ENCODE measurements at regions not wholly inside any gene's neighbourhood (a gene's known extent, or its start where the extent isn't known, plus 50 kb on each side); places are given as distances from the start of the nearest gene placed in this dataset.

DNA sequence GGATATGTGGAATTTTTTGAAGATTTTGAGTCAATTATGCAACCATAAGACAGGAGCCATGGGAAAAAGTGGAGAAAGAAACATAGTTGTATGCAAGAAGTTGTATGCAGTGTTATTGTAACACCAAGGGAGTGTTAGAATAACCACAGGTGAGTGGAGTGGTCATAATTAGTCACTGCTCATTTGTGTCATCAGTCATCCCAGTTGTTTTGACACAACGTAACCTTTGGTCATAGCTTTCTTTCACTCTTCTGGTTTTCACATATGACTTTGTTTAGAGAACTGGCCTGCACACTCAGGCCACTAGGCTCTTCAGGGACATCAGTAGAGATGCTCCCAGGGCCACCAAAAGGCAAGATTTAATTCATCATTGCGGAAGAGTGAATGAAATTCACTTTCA is 158.7 kb upstream of the HMHB1 start:
- DNase-seq (ENCODE audit: insufficient read length, low spot score) (no peak), FAIRE-seq (peak; percentile 33)
- TF ChIP-seq POLR2A (IDR thresholded peaks at IDR 0.05; ENCODE audit: low read depth, low read length) = no peak

DNA sequence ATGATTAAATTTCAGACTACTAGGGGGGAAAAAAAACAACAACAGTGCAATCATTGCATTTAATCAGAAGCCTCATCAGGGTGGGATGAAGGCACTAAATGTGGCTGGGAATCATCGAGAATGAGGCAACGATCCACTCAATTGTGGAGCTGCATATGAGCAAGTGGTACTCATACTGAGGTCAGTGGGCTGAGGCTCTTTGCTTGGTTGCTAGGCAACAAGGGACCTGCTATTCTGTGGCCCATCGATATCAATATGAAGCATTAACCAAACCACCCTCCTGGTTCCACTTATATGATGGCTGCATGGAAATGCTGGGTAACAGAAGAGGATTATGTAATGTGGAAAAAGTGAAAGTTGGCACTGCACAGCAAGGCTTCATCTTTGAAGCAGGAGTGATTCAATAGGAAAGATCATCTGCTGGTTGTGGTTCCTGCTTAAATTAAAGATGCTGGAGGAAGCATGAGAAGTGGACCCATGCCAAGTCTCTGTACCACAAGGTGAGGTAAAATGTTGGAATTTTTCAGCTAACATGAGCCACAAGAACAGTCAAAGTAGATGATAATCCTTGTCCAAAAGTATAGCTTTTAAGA is 159.8 kb upstream of the HMHB1 start:
- TF ChIP-seq POLR2A (IDR thresholded peaks at IDR 0.05; ENCODE audit: low read depth, low read length) = no peak
- FAIRE-seq = no peak
- DNase-seq (ENCODE audit: insufficient read length, low spot score) = no peak

DNA sequence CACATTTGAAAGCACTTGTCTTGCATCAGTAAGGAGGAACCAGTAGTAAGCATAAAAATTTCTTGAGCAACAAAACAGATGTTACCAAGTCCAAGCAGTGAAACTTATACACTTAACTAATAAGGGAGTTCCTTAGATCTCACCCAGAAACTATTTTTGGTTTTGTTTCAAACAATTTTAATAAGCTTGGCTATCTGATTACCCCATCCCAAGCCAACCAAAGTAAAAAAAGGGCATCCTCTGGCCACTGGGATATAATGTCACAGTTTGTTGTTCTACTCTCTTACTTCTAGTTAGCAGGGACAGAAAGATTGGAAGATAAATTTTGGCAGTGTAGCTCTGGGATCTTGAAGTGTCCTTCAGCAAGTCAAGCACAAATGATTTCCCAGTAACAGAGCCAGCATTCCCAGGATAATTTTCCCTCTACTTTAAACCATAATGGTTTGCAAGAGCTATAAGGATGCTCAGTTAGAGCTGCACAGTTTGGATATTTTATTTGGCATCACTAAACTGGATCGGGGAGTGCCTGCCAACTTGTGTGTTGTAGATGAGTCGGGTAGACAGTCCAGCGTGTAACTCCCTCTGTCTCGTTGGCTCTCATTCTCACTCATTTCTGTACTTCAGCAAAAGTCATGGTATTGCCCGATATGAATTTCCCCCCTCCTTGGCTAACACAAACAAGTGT is 161.9 kb upstream of the HMHB1 start:
- no peak for DNase-seq (ENCODE audit: insufficient read length, low spot score)
- FAIRE-seq = no peak
- no peak for TF ChIP-seq POLR2A (IDR thresholded peaks at IDR 0.05; ENCODE audit: low read depth, low read length)

DNA sequence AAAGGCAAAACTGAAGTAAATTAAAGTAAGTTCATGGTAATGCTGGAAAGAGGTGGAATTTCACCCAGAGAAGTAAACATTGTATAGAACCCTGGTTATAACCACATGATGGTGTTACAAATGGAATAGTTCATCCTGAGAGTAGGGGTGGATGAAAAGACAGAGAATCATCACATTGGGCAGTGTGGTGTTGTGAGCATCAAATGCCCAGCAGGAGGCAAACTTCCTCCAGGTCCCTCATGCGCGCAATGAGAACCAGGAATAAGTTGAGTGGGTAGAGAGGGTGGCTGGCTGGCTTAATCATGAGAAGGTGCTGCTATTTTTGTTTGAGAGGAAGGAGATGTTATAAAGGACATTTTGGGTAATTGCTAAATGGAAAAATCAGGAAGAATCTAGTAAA is 163.3 kb upstream of the HMHB1 start:
- FAIRE-seq = no peak
- TF ChIP-seq POLR2A (IDR thresholded peaks at IDR 0.05; ENCODE audit: low read depth, low read length) = no peak
- DNase-seq (ENCODE audit: insufficient read length, low spot score) = no peak

DNA sequence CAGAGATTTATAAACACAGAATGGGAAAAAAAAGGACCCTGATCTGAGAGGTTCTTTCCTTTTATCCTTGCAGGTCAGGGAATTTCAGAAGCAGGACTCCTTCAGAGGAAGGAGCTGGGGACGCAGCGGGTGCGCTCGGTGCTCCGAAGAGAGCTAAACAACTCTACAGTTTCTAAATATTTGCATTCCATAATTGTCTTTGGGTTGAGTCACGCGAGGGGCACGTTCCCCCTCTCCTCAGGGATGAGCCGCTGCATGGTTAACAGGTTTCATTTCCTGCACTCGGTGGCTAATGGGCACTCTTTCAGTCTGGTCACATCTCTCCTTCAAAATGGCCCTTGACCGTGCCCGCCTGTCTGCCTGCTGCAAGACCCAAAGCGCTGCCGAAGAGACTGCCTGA is 165.0 kb upstream of the HMHB1 start:
- FAIRE-seq = no peak
- TF ChIP-seq POLR2A (IDR thresholded peaks at IDR 0.05; ENCODE audit: low read depth, low read length) = no peak
- no peak for DNase-seq (ENCODE audit: insufficient read length, low spot score)

DNA sequence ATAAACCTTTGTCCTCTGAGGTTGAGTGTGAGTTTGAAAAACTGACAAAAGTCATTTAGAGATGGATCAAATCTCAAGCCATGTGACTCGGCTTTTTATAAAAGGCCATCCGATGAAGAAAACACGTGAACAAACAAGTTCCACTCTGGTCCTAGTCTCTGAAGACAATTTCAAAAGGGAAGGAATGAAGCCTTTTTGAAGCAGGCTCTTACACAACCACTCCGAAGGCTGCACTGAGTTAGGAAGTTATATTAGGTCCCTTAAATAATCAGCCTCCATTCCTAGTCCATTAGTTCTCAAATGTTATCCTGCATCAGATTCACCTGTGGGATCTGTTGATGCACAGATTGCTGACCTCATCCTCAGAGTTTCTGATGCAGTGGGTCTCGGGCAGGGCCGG is 166.6 kb upstream of the HMHB1 start:
- FAIRE-seq (no peak), DNase-seq (ENCODE audit: insufficient read length, low spot score) (no peak)
- no peak for TF ChIP-seq POLR2A (IDR thresholded peaks at IDR 0.05; ENCODE audit: low read depth, low read length)

DNA sequence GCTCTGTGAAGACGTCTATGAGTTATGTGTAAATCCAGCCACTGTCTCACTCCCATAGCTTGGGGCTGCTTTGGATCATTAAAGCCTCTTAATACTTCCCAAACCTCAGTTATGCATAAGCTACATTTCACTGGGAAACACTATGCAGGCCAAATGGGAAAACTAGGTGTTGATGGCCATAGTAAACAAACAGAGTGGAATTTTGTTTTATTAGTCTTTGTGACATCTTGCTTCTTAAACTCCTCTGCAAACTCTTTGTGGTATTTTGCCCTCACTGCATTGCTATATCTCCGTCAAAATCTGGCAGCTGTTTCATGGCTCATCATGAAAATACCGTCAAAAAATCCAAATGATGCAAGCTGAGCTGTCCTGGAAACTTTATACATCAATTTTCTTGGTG is 167.2 kb upstream of the HMHB1 start:
- TF ChIP-seq POLR2A (IDR thresholded peaks at IDR 0.05; ENCODE audit: low read depth, low read length) = no peak
- no peak for DNase-seq (ENCODE audit: insufficient read length, low spot score)
- FAIRE-seq = no peak

DNA sequence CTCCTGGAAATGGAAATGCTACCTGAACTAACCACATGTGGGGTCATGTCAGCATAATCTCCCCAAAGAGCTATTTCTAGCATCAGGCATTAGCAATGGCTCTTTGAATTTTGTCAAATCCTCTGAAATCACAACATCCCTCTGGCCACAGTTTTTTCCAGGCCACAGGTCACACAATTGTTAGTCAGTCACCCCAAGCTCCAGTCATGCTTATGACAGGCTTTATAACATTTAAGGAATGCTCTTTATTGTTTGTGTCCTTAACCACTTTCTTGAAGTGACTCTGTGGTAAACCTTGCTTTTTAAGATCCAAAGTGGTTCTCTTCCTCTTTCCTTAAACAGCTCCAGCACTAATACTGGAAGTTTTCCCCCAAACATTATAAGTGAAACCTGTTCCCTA is 169.2 kb upstream of the HMHB1 start:
- FAIRE-seq = no peak
- no peak for DNase-seq (ENCODE audit: insufficient read length, low spot score)

DNA sequence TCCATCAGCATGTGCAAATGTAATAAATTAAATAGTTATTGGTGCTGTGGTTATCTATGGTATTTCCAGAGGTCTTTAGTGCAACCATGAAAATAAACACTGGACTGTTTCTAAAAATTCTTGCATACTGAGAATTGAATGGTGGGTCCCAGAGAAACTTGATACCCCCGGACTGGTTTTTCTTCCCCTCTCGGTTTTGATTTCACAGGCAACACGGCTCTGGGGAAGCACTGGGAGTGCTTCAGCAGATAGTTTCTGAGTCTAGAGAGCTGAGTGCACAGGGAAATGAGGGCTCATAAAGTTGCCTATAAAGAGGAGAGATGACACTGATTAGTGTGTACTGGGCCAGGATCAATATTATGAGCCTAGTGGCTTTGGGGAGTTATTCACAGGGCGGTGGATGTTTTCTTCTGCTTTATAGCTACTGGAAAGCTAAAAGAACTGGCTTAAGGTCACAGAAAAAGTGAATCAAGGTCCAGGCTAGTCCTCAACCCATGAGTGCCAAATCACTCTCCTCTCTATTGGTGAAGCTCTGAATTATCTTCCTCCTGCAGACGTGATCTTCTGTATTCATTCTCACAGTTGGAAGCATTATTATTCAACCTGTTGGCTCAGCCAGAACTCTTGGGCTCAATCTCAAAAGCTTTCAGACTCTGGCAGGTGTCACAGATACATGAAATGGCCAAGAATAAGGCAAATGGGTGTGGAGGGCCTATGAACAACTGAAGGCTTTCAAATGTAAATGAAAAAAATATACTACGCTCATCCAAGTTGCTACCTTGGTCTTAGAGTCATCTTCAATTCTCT is 170.2 kb upstream of the HMHB1 start:
- no peak for FAIRE-seq

More for the DNA sequence above, 169.2 kb upstream of the HMHB1 start:
- TF ChIP-seq POLR2A (IDR thresholded peaks at IDR 0.05; ENCODE audit: low read depth, low read length) = no peak

DNA sequence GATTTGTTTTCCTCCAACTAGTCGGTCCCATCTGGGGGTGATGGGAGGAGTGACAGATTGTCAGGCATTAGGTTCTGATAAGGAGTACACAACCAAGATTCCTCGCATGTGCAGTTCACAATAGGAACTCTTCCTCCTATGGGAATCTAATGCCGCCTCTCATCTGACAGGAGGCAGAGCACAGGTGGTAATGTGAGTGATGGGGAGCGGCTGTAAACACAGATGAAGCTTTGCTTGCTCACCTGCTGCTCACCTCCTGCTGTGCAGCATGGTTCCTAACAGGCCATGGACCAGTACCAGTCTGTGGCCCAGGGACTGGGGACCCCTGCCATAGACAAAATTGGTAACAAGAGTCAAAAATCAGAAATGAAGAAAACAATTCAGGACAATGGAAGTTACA is 173.3 kb upstream of the HMHB1 start:
- no peak for FAIRE-seq
- TF ChIP-seq POLR2A (IDR thresholded peaks at IDR 0.05; ENCODE audit: low read depth, low read length) = no peak
- DNase-seq (ENCODE audit: insufficient read length, low spot score) = no peak

More for the DNA sequence above, 170.2 kb upstream of the HMHB1 start:
- no peak for DNase-seq (ENCODE audit: insufficient read length, low spot score)
- no peak for TF ChIP-seq POLR2A (IDR thresholded peaks at IDR 0.05; ENCODE audit: low read depth, low read length)

DNA sequence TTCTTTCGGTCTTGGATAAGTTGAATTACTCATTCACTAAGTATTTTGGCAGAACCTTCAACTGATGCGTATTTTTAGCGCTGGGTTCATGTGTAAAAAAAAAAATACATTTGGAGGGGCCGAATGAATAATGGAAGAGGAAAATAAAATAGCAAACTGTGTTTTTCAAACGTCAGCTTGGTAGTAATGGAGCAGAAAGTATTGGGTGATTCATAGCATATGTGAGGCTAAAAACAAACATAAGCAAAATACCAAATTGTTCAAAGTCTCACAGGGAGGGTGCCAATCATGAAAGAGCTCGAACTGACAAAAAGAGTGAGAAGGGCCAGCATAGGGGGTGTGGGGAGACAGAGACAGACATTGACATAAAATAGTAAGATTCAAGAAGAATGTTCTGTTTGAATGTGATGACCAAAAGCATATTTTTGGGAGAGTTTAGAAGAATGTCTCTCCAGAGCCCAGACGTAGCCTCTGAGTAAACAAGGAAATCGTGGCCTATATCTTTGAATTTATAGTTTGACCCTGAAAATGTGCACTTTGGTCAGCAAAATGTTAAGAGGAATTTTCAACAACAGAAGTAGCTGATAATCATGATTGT is 174.9 kb upstream of the HMHB1 start:
- FAIRE-seq (no peak), DNase-seq (ENCODE audit: insufficient read length, low spot score) (no peak)
- no peak for TF ChIP-seq POLR2A (IDR thresholded peaks at IDR 0.05; ENCODE audit: low read depth, low read length)

DNA sequence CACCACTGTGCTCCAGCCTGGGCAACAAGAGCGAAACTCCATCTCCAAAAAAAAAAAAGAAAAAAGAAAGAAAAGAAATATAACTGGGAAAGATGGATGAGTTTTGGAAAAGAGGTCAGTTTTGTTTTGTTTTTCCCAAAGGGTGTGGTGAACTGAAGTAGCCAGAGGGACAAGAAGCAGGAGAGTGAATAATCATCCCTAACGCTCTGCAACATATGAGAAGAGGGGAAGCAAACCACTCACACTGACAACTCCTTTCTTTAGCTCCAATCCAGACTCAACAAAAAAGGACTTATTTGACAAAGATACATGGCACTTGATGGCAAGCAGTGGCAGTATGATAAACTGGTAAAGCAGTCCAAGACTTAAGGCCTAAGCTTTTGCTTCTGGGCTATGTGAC is 176.1 kb upstream of the HMHB1 start:
- FAIRE-seq (no peak), DNase-seq (ENCODE audit: insufficient read length, low spot score) (no peak)
- no peak for TF ChIP-seq POLR2A (IDR thresholded peaks at IDR 0.05; ENCODE audit: low read depth, low read length)

DNA sequence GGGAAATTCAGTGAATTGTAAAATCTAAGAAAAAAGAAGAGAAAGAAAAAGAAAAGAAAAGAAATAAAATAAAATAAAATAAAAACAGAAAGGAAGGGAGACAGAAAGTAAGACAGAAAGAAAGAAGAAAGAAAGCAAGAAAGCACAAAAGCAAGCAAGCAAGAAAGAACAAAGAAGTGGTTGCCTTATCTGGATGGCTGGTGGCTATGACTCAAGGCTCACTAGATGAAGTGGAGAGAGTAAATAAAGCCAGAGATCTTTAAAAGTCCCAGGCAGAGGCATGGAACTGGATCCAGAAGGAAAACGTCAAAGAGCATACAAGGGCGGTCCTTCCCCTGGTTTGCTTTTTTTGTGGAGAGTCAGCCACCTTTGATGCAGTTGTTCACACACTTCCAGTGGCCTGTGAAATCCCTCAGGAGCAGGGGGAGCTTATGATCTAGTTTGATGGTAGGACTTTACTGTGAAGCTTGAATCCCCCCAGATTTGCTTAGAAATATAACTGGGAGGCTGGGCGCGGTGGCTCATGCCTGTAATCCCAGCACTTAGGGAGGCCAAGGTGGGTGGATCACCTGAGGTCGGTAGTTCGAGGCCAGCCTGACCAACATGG is 176.7 kb upstream of the HMHB1 start:
- TF ChIP-seq POLR2A (IDR thresholded peaks at IDR 0.05; ENCODE audit: low read depth, low read length) = no peak
- DNase-seq (ENCODE audit: insufficient read length, low spot score) (no peak), FAIRE-seq (peak; percentile 68)

DNA sequence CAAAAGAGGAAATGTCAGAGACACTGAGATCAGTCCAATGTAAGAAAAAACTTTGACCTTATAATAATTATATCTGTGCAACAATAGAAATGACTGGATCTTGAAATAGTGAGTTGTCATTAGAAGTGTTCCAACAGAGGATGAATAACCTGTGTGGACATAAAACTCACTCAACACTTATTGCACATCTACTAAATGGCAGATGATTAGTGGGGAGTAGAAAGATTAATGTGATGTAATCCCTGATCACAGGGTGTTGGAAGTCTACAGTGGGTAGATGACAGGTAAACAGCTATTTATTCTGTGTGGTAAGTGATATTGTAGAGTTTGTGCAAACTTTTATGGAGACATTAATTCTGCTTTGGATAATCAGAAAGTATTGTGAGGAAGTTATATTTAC is 177.3 kb upstream of the HMHB1 start:
- DNase-seq (ENCODE audit: insufficient read length, low spot score) = no peak
- no peak for TF ChIP-seq POLR2A (IDR thresholded peaks at IDR 0.05; ENCODE audit: low read depth, low read length)
- no peak for FAIRE-seq
